GM19372 (cell line): ENCODE measurements at regions not wholly inside any gene's neighbourhood (a gene's known extent, or its start where the extent isn't known, plus 50 kb on each side); places are given as distances from the start of the nearest gene placed in this dataset.

Experiments used
- ATAC-seq: cut with Tn5 transposase; IDR thresholded peaks from one replicate; pipeline ENCODE4 v1.9.1; 2021; ENCODE audit warnings: mild to moderate bottlenecking, low read depth, moderate library complexity; ENCODE audit not compliant: unreplicated experiment

- no peak for ATAC-seq
Observed at GRCh38 chr15:53307952-53308624, 451.4 kb downstream of the WDR72 start.

- ATAC-seq: no peak
Observed at GRCh38 chr15:53305554-53305953, 453.9 kb downstream of the WDR72 start.

- ATAC-seq: no peak
Observed at GRCh38 chr15:53305101-53305500, 454.4 kb downstream of the WDR72 start.

- ATAC-seq: no peak
Observed at GRCh38 chr15:53297828-53298227, 461.6 kb downstream of the WDR72 start.

GRCh38 chr15:53296603-53297002 is 462.9 kb downstream of the WDR72 start:
- no peak for ATAC-seq

GRCh38 chr15:53295574-53295973 is 463.9 kb downstream of the WDR72 start:
- no peak for ATAC-seq

- no peak for ATAC-seq
Observed at GRCh38 chr15:53288542-53288941, 470.9 kb downstream of the WDR72 start.

- no peak for ATAC-seq
Observed at GRCh38 chr15:53274630-53275029, 484.5 kb upstream of the ONECUT1 start.

- ATAC-seq: no peak
Observed at GRCh38 chr15:53272116-53272515, 482.0 kb upstream of the ONECUT1 start.

GRCh38 chr15:53266176-53266575 is 476.0 kb upstream of the ONECUT1 start:
- ATAC-seq: no peak

GRCh38 chr15:53260647-53261046 is 470.5 kb upstream of the ONECUT1 start:
- ATAC-seq: no peak

GRCh38 chr15:53256457-53256856 is 466.3 kb upstream of the ONECUT1 start:
- no peak for ATAC-seq

- no peak for ATAC-seq
Observed at GRCh38 chr15:53256043-53256442, 465.9 kb upstream of the ONECUT1 start.

- ATAC-seq: no peak
Observed at GRCh38 chr15:53251996-53252395, 461.9 kb upstream of the ONECUT1 start.

- ATAC-seq: no peak
Observed at GRCh38 chr15:53251523-53251922, 461.4 kb upstream of the ONECUT1 start.

- ATAC-seq: no peak
Observed at GRCh38 chr15:53247041-53247708, 457.0 kb upstream of the ONECUT1 start.

GRCh38 chr15:53246404-53246803 is 456.3 kb upstream of the ONECUT1 start:
- no peak for ATAC-seq

- ATAC-seq: no peak
Observed at GRCh38 chr15:53233801-53234200, 443.7 kb upstream of the ONECUT1 start.

- ATAC-seq: no peak
Observed at GRCh38 chr15:53230473-53230872, 440.3 kb upstream of the ONECUT1 start.

GRCh38 chr15:53226559-53226958 is 436.4 kb upstream of the ONECUT1 start:
- ATAC-seq: no peak

- ATAC-seq: no peak
Observed at GRCh38 chr15:53225781-53226180, 435.6 kb upstream of the ONECUT1 start.

- ATAC-seq: no peak
Observed at GRCh38 chr15:53224371-53224770, 434.2 kb upstream of the ONECUT1 start.
